Stimulated activated CD8-positive, alpha-beta memory T cell treated with anti-CD3 and anti-CD28 coated beads, Interleukin-4, amount 100 ng/mL, for 4 hours (primary cell): ENCODE measurements at regions not wholly inside any gene's neighbourhood (a gene's known extent, or its start where the extent isn't known, plus 50 kb on each side); places are given as distances from the start of the nearest gene placed in this dataset.

Experiments
- DNase-seq, 2 donors: peaks; one replicate each; pipeline ENCODE4 v3.0.0-alpha.2; 2020; ENCODE audit warnings: low read depth in 2 of 2, low spot score in 1 of 2

DNA sequence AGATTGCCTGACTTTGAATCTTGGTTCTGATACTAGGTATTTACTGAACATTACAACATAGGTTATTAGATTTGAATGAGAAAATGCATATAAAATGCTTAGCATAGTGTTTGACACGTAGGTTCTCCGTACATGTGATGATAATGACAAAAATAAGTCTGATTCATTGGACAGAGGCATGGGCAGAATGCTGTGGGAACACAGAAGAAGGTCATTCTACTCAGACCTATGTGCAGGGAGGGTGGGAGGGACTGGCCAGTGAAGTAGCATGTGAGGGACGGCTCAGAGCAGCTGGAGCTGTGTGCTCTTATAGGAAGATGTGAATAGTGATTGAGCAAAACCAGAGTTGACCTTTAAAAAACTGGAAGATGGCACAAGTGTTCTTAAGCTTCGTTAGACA is 256.8 kb upstream of the RAG2 start:
- DNase-seq, result no peak

DNA sequence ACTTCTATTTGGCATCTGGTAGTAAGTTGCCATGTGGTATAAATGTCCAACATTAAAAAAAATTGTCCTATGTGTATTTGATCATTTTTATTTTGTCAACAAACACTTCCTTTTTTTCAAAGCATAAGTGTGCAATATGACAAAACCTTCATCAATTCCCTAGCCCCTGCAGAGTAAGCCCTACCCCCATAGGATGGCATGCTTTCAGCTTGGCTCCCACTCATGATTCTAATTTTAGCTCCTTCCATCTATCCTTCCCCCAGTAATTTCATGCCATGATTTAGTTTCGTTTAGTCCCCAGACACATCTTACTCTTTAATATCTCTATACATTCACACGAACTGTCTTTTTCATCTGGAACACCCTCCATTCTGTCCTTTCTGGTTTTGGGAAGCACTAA is 250.6 kb upstream of the RAG2 start:
- no peak for DNase-seq

DNA sequence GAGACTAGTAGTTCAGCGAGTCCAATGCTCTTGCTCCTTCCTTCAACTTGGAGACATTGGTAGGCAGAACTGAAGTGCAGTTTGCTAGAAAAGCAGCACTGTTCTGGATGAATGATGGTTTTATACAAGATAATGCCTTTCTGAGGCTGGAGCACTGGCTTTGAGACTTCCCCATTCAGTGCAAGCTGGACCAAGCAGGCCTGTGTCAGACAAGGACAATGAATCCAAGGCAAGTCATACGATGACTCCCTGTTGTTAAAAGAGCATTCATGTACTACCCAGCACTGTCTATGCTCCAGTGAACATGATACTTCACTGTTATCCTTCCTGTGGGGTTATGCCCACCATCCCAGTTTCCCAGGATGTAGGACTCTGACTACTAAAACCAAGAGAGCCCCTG is 242.3 kb upstream of the RAG2 start:
- no peak for DNase-seq

DNA sequence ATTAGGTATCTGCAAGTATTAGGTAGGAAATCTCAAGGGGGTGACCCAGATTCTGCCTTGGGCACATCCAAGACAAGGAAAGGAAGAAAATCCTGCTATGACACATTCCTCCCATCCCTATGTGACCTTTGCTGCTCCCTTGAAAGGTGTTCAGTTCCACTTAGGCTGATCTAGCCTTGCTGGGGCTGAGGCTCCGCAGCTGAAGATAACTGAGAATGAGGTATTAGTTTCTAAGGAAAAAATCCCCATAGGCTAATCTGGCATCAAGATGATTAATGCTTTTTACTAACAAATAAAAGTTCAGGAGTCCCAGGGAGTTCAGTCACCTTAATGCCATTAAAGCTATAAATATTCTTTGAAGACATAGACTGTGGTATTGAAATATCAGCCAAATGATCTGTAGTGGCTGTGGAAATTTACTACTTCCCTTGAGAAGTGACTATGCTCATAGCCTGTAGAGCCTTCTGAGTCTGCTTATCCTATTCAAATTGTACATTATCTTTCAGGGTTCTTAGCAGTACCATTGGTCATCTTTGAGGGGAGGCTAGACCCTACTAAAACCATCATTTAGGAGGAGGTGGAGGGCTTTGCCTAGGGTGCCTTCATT is 239.9 kb upstream of the RAG2 start:
- DNase-seq, result no peak

DNA sequence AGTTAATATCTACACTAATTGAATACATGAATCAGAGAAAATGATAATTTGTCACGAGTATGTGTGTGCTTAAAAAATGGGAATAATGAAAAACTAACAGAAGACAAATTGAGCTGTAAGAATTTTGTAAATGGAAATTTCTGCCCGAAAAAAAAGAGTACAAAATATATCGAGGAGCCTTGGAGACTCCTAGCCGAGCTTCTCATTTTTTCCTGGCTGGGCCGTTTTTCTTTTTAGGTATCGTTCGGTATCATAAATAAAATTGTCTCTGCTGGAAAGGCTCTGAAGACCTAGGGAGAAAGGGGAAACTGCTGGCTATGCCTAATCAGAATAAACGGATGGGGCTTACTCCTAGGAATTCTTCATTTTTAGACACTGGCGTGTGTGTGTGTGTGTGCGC is 227.2 kb upstream of the RAG2 start:
- no peak for DNase-seq

DNA sequence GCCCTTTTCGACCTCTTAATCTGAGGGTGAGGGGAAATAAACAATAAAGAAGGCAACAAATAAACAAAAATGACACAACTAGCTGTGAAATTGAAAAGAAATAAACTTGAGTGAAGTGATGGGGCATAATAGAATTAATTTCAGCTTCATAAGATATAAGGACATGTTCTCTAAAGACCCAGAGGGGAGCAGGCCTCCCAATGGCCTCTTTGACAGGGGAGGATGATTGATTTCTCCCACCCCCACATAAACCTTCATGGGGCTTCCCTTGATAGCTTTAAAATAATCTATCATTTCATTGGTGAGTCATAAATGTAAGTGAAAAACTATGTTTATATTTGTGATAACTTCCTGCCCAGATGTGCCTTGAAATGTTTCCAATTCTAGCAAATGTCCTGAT is 226.3 kb upstream of the RAG2 start:
- DNase-seq, result no peak

DNA sequence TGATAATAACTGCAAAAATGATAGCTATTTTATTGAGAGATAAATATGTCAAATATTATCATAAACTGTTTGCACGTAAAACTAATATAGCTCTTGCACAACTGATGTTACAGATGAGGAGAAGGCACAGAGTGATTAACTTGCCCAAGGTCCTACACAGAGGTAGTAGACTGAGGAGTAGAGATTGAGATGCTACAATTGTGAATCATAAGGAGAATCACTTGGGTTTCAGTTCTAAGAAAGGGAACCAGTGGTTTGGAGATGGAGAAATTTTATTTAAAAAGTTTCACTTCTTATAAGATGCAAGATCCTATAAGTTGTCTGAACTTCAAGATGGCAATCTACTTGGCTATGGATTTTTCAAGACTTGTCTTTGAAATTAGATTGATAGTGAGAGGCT is 224.8 kb upstream of the RAG2 start:
- DNase-seq, result no peak

DNA sequence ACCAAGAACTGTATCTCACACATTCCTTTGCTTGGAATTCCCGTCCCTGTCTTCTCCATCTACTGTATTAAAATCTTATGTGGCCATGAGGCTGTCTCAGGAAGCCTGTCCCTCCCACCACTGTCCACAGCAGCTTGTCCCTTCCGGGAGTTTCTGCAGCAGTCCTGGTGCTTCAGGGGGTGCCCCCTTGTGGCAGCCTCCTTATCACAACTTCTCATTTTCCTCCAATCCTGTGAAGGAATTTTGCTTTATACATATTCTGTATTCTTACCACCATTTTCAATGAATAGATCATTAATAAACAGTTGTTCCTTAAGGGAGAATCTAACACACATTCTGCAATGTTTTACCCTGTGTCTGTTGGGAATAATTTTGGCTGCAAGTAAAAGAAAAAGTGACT is 220.4 kb upstream of the RAG2 start:
- no peak for DNase-seq

DNA sequence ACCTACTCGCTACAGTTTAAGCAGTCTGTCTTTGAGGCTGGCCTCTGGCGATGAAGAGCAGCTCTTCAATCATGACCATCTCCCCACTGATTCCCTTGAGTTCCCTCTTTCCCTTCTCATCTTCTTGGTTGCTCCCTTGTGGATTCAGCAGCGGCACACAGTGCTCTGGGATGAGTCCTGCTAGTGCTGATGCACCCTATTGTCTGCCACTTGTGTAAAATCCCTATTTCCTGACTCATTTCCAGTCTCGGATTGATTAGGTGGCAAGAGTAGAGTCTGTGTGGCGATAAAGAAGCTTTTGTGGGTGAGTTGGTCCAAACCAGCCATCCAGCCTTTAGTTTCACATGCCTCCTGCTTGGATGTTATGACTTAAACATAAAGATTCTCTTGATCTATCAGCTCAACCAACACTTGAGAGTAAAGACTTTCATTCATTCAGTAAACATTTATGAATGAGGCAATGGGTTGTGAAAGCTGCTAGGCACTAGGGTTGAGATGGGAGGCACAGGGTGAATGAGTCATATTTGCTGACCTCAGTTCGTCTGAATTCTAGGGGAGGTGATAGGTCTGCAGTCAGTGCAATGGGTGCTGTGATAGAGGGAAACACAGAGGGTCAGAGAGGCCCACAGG is 219.4 kb upstream of the RAG2 start:
- no peak for DNase-seq

DNA sequence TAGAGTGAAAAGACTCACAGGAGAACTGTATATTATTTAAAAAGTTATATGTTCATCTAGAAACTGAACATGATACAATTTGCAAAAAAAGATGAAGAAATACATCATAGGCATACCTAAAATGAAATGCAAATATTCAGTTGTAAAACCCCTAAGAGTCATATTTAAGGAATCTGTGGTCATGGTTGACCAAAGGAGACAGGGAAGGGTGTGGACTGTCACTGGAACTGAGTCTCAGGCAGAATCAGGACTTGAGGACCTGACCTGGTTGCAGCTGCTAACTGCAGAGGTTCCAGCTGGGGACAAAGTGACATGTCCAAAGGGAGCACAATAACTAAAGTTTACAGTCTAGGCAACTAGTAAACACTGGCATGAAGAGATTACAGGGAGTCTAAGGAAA is 211.3 kb upstream of the RAG2 start:
- no peak for DNase-seq

DNA sequence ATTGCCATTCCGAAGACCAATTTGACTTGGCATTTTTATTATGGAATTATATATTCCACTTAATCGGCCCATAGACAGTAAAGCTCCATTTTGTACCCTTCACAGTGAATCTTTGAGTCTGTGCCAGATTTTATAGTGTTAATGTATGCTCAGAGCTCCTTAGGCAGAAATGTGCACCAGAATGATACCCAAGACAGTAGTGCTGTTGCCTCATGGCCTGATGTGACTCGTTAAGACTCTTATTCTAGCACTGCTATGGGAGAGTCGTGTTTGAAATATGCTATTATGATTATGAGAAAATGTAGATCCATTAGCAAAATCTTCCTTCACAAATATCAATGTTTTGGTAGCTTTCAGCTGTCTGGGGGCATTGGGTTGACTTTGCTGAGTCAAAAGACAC is 209.8 kb upstream of the RAG2 start:
- DNase-seq, result no peak

DNA sequence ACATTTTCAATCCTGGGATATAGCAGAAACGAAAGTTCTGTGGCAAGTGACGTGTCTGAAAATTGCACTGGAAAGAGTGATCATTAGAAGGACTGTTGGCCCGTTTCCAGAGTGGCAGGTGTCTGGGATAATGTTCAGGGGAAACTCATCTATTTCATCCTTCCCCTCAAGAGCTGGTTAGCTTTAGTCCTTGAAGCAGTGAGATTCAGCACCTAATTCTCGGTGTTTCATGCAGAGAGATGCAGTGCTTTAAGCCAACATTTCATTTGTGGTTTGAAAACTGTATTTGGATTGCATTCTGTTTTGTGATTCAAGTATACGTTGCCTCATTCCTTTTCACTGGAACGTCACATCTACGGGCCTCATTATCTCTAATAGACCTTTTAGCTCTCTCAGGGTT is 205.0 kb upstream of the RAG2 start:
- DNase-seq, result no peak

DNA sequence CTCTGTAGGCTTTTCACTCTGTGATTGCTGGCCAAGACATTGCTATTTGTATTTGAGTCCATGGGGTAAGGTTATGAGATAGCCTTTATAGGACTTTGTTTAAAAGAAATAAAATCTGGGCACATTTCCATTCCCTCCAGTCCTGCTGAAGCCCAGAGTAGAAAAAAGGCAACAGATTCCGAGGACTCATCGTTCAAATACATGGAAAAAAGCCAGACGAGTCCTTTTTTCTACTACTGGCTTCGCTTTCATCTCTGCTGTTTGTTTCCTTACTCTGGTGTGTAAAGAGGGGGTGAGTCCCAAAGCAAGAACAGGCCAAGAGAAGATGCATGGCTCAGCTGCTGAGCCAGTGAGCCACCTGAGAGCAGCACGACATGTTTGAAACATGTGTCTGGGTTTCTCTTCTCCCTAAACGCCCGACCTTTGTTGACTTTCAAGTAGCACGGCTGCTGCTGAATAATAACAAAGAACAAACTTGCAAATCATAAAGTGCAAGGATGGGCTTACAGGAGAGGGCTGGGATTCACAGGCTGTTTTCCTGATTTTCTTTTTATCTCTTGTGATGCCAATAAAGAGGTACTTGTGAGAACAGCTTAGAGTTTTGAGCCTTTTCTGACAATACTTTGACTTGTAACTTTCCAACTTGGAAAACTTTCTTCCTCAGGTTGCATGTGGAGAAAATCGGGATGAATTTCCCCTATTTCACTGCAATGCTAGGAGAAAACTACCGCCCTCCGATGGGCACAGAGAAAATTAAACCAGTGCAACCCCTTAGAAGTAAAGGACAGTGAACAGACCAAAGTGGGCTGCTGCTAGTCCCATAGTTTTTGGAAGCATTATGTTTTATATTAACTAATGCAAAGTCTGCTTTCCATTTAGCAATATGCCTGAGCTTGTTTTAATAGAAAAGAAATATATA is 195.2 kb upstream of the RAG2 start:
- DNase-seq, result no peak

DNA sequence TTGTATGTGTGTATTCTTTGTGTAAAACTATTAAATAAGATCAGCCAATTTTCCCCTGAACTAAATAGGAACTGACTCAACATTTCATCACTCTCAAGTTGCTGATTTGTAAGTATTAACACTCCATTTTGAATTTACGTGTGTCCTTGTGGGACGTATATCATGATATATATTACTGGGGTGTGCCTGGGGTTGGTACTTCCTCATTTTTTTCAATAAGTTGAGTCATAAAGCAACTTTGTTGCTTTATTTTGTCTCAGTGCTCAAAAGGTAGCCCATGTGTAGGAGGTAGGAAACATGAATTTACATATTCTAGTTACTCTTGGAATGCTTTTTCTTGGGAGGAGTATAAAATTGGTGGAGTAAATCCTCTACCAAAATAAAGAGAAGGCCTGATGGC is 193.9 kb upstream of the RAG2 start:
- no peak for DNase-seq

DNA sequence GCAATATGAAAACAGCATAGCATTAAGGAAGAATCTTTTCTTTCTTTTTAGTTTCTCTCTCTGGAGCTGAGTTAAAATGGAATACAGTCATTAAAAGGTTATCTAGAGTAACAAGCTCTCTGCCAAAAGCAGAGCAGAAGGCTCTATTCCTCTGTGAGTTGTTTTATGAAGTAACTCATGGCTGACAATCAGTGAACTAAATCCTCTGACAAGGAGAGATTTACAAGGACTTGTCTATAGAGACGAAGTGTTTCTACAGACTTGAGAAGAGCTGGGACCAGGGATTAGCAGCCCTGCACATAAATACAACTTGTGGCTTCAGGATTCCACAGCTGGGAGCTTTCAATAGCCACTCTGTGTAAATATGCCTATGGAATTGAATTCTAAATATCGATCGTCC is 192.5 kb upstream of the RAG2 start:
- DNase-seq, result no peak

DNA sequence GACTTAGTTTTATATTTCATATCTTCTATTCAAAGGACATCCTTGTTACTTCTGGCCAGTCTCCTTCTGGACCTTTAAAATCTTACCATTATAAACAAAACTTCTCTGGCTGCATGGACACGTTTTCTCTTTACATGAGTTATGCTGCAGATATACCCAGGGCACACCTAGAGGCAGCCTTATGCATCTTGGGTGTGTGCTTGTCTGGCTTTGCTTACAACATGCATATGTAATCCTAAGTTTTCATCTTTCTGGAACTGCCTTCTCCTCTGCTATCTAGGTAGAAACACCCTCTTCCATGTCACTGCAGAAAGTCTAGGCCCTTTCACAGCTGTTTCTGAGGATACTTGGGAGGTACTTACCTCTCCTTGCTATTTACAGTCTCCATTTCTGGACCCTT is 185.8 kb upstream of the RAG2 start:
- no peak for DNase-seq

DNA sequence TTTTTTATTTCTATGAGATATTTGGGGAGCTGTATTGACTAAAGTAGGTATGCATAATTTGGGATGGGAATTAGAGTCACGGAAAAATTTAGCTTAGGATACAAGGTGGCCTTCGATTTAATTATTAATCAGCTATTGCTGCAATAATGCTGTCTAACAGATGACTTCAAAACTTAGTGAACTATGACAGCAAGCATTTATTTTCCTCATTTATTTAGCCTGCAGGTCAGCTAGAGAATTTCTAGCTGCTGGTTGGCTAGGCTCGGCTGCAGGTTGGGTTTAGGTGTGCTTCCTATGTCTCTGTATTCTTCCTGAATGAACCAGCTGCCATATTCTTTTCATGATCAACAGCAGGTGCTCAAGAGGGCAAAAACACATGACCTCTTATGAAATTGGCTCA is 181.8 kb upstream of the RAG2 start:
- DNase-seq, result no peak

DNA sequence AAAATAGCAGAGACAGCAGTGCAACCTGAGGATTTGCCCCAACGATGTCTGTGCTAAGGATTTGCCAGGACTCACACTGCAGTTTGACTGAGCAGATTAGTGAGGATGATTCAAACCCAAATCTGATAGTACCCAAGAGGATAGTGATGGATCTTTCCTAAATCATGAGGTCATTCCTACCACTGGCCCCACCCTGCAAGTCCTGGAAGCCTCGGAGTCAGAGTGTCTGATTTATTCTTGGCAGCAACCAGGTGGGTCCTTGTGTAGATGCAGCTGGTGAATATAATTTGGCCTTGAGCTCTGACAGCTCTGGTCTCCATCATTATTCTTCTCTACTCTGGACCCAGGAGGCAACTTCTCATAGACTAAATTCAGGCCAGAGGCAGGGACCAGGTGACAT is 179.3 kb upstream of the RAG2 start:
- no peak for DNase-seq

DNA sequence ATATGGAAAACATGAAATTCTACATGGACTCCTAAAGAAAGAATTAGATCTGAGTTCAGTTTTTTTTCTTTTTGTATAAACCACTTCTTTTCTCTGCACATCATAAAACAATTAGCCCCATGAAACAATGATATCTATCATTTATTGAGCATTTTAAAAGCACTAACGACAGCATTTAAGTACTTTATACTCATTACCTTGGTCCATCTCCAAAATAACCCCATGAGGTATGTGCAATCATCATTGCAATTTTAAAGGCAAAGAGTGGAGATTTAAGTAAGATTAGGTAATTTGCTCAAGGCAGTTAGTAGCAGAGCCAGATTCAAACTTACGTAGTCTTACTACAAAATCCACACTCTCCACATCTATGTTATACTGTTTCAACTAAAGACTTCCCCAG is 177.7 kb upstream of the RAG2 start:
- DNase-seq, result no peak

DNA sequence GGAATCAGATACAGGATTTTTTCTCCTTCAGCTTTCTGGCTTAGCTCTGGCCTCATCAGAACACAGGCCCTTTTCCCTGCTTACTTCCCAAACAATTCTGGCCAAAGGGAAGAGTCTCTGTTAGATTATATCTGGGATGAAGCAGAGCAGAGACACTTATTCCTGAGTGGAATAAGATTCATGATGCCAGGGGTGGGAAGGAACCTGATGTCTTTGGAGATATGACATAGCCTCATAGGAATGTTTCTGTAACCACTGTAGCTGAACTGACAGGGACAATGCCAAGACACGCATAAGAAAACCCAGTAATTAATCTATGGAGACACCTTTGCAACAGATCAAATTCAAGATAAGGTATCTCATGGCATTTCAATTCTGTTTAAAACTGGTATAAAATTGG is 177.1 kb upstream of the RAG2 start:
- DNase-seq, result no peak

DNA sequence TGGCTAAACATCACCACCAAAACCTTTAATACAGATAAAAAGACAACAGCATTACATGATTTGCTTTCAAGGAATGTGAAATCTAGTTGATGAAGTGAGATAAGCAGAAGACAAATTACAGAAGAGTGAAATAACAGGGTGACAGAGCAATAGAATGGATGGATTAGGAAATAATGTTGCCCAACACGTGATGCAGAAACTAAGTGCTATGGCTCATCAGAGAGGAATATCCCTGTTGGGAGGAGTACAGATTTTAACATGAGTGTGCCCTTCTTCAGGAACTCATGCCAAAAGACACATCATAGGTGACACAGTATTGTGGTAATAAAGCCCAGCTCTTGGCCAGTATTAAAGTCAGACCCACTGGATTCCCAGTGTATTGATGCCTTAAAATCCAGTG is 176.6 kb upstream of the RAG2 start:
- no peak for DNase-seq

DNA sequence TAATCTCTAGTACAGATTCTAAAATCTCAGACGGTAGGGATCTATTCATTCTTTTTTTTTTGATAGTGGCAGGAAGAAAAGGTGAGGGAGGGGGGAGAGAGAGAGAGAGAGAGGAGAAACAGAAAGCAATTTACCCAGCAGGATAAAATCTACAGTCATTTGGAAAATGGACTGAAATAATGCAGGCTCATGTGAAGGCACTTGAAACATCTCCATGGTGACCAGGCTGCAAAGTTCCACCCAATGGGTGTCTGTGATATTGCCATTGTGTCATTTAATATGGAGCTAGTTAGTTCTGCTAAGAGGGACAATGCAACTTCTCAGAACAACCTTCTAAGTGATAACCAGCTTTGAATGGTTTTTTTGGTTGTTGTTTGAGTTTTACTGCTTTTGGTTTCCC is 165.2 kb upstream of the RAG2 start:
- no peak for DNase-seq

DNA sequence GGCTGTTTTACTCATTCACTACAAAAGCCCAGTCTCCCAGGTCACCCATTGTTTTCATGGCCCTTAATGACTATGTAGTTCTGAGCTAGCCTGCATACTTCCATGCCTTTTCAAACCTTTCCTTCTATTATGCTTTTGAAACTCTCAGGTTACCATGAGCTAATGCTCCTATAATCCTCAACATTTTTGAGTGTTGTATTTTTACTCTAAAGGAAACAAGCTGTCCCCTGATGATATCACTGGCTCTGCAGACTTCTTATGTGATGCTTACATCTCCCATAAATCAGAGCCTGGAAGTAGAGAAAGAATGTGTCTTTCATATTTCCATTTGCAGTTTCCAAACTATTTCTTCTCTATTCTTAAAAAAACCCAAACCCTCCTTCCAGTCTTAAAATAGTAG is 159.0 kb upstream of the RAG2 start:
- DNase-seq, result no peak
